BLaER1 (cell line): ENCODE measurements at regions not wholly inside any gene's neighbourhood (a gene's known extent, or its start where the extent isn't known, plus 50 kb on each side); places are given as distances from the start of the nearest gene placed in this dataset.

ENCODE experiments used
- H3K27ac ChIP-seq: shearing (Covaris generic); formaldehyde crosslinking; 2 replicates; pipeline ENCODE4 v1.8.1; 2022
- H3K27me3 ChIP-seq: shearing (Covaris generic); formaldehyde crosslinking; 2 replicates; pipeline ENCODE4 v1.8.1; 2022
- H3K36me3 ChIP-seq: shearing (Covaris generic); formaldehyde crosslinking; 2 replicates; pipeline ENCODE4 v1.8.1; 2022
- H3K4me1 ChIP-seq: shearing (Covaris generic); formaldehyde crosslinking; 2 replicates; pipeline ENCODE4 v1.8.1; 2022
- H3K4me2 ChIP-seq: shearing (Covaris generic); formaldehyde crosslinking; 2 replicates; pipeline ENCODE4 v1.8.1; 2022
- H3K4me3 ChIP-seq: shearing (Covaris generic); formaldehyde crosslinking; 2 replicates; pipeline ENCODE4 v1.8.1; 2022
- H3K9ac ChIP-seq: shearing (Covaris generic); formaldehyde crosslinking; 2 replicates; pipeline ENCODE4 v1.8.1; 2022
- H3K9me3 ChIP-seq: shearing (Covaris generic); formaldehyde crosslinking; 2 replicates; pipeline ENCODE4 v1.8.1; 2022
- H4K20me1 ChIP-seq: shearing (Covaris generic); formaldehyde crosslinking; 2 replicates; pipeline ENCODE4 v1.8.1; 2022
- Cebpa-rat ChIP-seq: shearing (Covaris generic); IDR thresholded peaks from 2 replicates; pipeline ENCODE4 v1.8.1; 2022

- H3K4me3 ChIP-seq = no peak overlapping the region
- no peaks in the 10 kb centered on the region for H3K4me1 ChIP-seq
- TF ChIP-seq Cebpa-rat = no peak
- no peak overlapping the region for H3K27ac ChIP-seq
- H3K9ac ChIP-seq = no peak overlapping the region
- no peak overlapping the region for H3K4me2 ChIP-seq
- H3K9me3 ChIP-seq = no peaks in the 10 kb centered on the region
- no peaks in the 10 kb centered on the region for H4K20me1 ChIP-seq
- no peaks in the 10 kb centered on the region for H3K27me3 ChIP-seq
- no peaks in the 10 kb centered on the region for H3K36me3 ChIP-seq
Observed at GRCh38 chr5:144547098-144547499, 376.4 kb downstream of the KCTD16 start.

- H3K27me3 ChIP-seq = no peaks in the 10 kb centered on the region
- no peak overlapping the region for H3K4me3 ChIP-seq
- H3K9ac ChIP-seq = no peak overlapping the region
- no peaks in the 10 kb centered on the region for H4K20me1 ChIP-seq
- H3K4me1 ChIP-seq = no peaks in the 10 kb centered on the region
- H3K36me3 ChIP-seq = no peaks in the 10 kb centered on the region
- H3K9me3 ChIP-seq = peaks cover 4% of the 10 kb centered on the region; the same call in 1 of the 2 replicates
- no peak for TF ChIP-seq Cebpa-rat
- no peak overlapping the region for H3K4me2 ChIP-seq
- H3K27ac ChIP-seq = no peak overlapping the region
Observed at GRCh38 chr5:144538845-144539244, 368.2 kb downstream of the KCTD16 start.
